CD8-positive, alpha-beta memory T cell (primary cell): ENCODE measurements at regions not wholly inside any gene's neighbourhood (a gene's known extent, or its start where the extent isn't known, plus 50 kb on each side); places are given as distances from the start of the nearest gene placed in this dataset.

Experiments used
- CTCF ChIA-PET: fragments of 350-600 bp; sonication (Branson Sonifier 250); formaldehyde crosslinking; loops from one replicate; lab custom pipeline; 2021; ENCODE audit warnings: antibody characterized with exemption; lab: Charles Lee
- POLR2A ChIA-PET: fragments of 350-600 bp; sonication (Branson Sonifier 250); formaldehyde crosslinking; loops from one replicate; lab custom pipeline; 2021; ENCODE audit warnings: antibody characterized with exemption; lab: Charles Lee
- DNase-seq, 5 donors: peaks; one replicate each; pipeline versions ENCODE4 v3.0.0 to v3.0.0-alpha.2; 2020 to 2022; ENCODE audit warnings: mixed read lengths in 1 of 5
- H3K27ac ChIP-seq: one replicate; pipeline ENCODE4 v1.7.0; 2013; ENCODE audit warnings: low read depth, mild to moderate bottlenecking, low read length, moderate library complexity
- H3K27me3 ChIP-seq: 2 replicates; pipeline ENCODE4 v1.7.0; 2013; ENCODE audit warnings: low read length, mild to moderate bottlenecking; ENCODE audit not compliant: insufficient read depth, poor library complexity, severe bottlenecking
- H3K36me3 ChIP-seq: 2 replicates; pipeline ENCODE4 v1.7.0; 2013; ENCODE audit warnings: mild to moderate bottlenecking, low read length, moderate library complexity; ENCODE audit not compliant: insufficient read depth
- H3K4me1 ChIP-seq: 2 replicates; pipeline ENCODE4 v1.7.0; 2013; ENCODE audit warnings: mild to moderate bottlenecking, low read length, moderate library complexity; ENCODE audit not compliant: insufficient read depth
- H3K4me3 ChIP-seq: 2 replicates; pipeline ENCODE4 v1.7.0; 2013; ENCODE audit warnings: mild to moderate bottlenecking, low read length
- H3K9me3 ChIP-seq: 2 replicates; pipeline ENCODE4 v1.7.0; 2013; ENCODE audit warnings: mild to moderate bottlenecking, low read length
- H3K27ac Mint-ChIP-seq, 8 donors: one replicate each; pipeline ENCODE4 v1.8.0; 2020 to 2021; ENCODE audit warnings: mixed read lengths in 8 of 8, mild to moderate bottlenecking in 6 of 8, inconsistent platforms in 3 of 8, moderate library complexity in 3 of 8
- H3K27me3 Mint-ChIP-seq, 2 donors: one replicate each; pipeline ENCODE4 v1.8.0; 2020 to 2021; ENCODE audit warnings: mixed read lengths in 2 of 2, mild to moderate bottlenecking in 1 of 2, moderate library complexity in 1 of 2
- H3K36me3 Mint-ChIP-seq, 3 donors: one replicate each; pipeline ENCODE4 v1.8.0; 2020 to 2021; ENCODE audit warnings: mixed read lengths in 3 of 3, inconsistent platforms in 1 of 3, mild to moderate bottlenecking in 1 of 3
- H3K4me1 Mint-ChIP-seq, 3 donors: one replicate each; pipeline ENCODE4 v1.8.0; 2020 to 2021; ENCODE audit warnings: mixed read lengths in 3 of 3, inconsistent platforms in 1 of 3, mild to moderate bottlenecking in 1 of 3
- H3K4me3 Mint-ChIP-seq, 7 donors: one replicate each; pipeline ENCODE4 v1.8.0; 2020 to 2021; ENCODE audit warnings: mixed read lengths in 7 of 7, mild to moderate bottlenecking in 6 of 7, moderate library complexity in 4 of 7, inconsistent platforms in 2 of 7
- H3K9me3 Mint-ChIP-seq, 5 donors: one replicate each; pipeline ENCODE4 v1.8.0; 2020 to 2022; ENCODE audit warnings: mixed read lengths in 5 of 5, mild to moderate bottlenecking in 3 of 5, moderate library complexity in 2 of 5, inconsistent platforms in 1 of 5

GRCh38 chr11:112497826-112498225, 237.2 kb upstream of the PLET1 start:
- H3K4me1 ChIP-seq = no peaks in the 10 kb centered on the region
- DNase-seq = no peak
- no peaks in the 10 kb centered on the region for H3K4me1 Mint-ChIP-seq
- no peaks in the 10 kb centered on the region for H3K27me3 ChIP-seq
- H3K36me3 ChIP-seq = no peaks in the 10 kb centered on the region
- no peak overlapping the region for H3K4me3 ChIP-seq
- H3K9me3 ChIP-seq = no peaks in the 10 kb centered on the region
- H3K27ac Mint-ChIP-seq = no peak overlapping the region
- no peak overlapping the region for H3K27ac ChIP-seq
- POLR2A ChIA-PET = no interaction called here
- H3K9me3 Mint-ChIP-seq = no peaks in the 10 kb centered on the region
- H3K27me3 Mint-ChIP-seq = peaks cover 0 to under 1% of the 10 kb centered on the region in 2 donors
- peaks cover 0 to 3% (median 0%) of the 10 kb centered on the region in 3 donors for H3K36me3 Mint-ChIP-seq
- CTCF ChIA-PET = no interaction called here
- H3K4me3 Mint-ChIP-seq = no peak overlapping the region

- no peak for DNase-seq
- H3K4me1 ChIP-seq = no peaks in the 10 kb centered on the region
- Mint-ChIP-seq H3K4me1 (no peaks in the 10 kb centered on the region), H3K9me3 (no peaks in the 10 kb centered on the region), H3K4me3 (no peak overlapping the region), H3K27me3 (peaks cover 0 to under 1% of the 10 kb centered on the region in 2 donors), H3K27ac (no peak overlapping the region), H3K36me3 (peaks cover 0 to 3% (median 0%) of the 10 kb centered on the region in 3 donors)
- no peaks in the 10 kb centered on the region for H3K36me3 ChIP-seq
- ChIA-PET CTCF (no interaction called here), POLR2A (no interaction called here)
- no peak overlapping the region for H3K27ac ChIP-seq
- no peaks in the 10 kb centered on the region for H3K27me3 ChIP-seq
- H3K4me3 ChIP-seq = no peak overlapping the region
- H3K9me3 ChIP-seq = no peaks in the 10 kb centered on the region
Observed at GRCh38 chr11:112498701-112499100, 238.0 kb upstream of the PLET1 start.

- no peaks in the 10 kb centered on the region for H3K4me1 ChIP-seq
- no peak overlapping the region for H3K27ac ChIP-seq
- H3K36me3 Mint-ChIP-seq = peaks cover 0 to 3% (median 0%) of the 10 kb centered on the region in 3 donors
- H3K27me3 ChIP-seq = no peaks in the 10 kb centered on the region
- H3K27me3 Mint-ChIP-seq = peaks cover 0 to 3% of the 10 kb centered on the region in 2 donors
- H3K27ac Mint-ChIP-seq = no peak overlapping the region
- POLR2A ChIA-PET = no interaction called here
- no peak overlapping the region for H3K4me3 Mint-ChIP-seq
- no peaks in the 10 kb centered on the region for H3K9me3 ChIP-seq
- no peaks in the 10 kb centered on the region for H3K9me3 Mint-ChIP-seq
- CTCF ChIA-PET = no interaction called here
- H3K4me1 Mint-ChIP-seq = no peaks in the 10 kb centered on the region
- H3K4me3 ChIP-seq = no peak overlapping the region
- H3K36me3 ChIP-seq = no peaks in the 10 kb centered on the region
- no peak for DNase-seq
Observed at GRCh38 chr11:112499153-112499880, 238.7 kb upstream of the PLET1 start.

- CTCF ChIA-PET = no interaction called here
- Histone ChIP-seq H3K9me3 (no peaks in the 10 kb centered on the region), H3K36me3 (no peaks in the 10 kb centered on the region), H3K27me3 (no peaks in the 10 kb centered on the region), H3K4me3 (no peak overlapping the region), H3K4me1 (no peaks in the 10 kb centered on the region), H3K27ac (no peak overlapping the region)
- POLR2A ChIA-PET = no interaction called here
- H3K9me3 Mint-ChIP-seq = no peaks in the 10 kb centered on the region
- peaks cover 0 to 3% of the 10 kb centered on the region in 2 donors for H3K27me3 Mint-ChIP-seq
- no peaks in the 10 kb centered on the region for H3K4me1 Mint-ChIP-seq
- no peak overlapping the region for H3K4me3 Mint-ChIP-seq
- H3K36me3 Mint-ChIP-seq = peaks cover 0 to 3% (median 0%) of the 10 kb centered on the region in 3 donors
- DNase-seq = no peak
- no peak overlapping the region for H3K27ac Mint-ChIP-seq
Observed at GRCh38 chr11:112499881-112500204, 239.2 kb upstream of the PLET1 start.

- H3K36me3 ChIP-seq = no peaks in the 10 kb centered on the region
- peaks cover 0 to 3% (median 0%) of the 10 kb centered on the region in 3 donors for H3K36me3 Mint-ChIP-seq
- no peaks in the 10 kb centered on the region for H3K4me1 Mint-ChIP-seq
- H3K27ac Mint-ChIP-seq = no peak overlapping the region
- H3K4me3 ChIP-seq = no peak overlapping the region
- H3K9me3 ChIP-seq = no peaks in the 10 kb centered on the region
- ChIA-PET CTCF (no interaction called here), POLR2A (no interaction called here)
- peaks cover 2 to 27% of the 10 kb centered on the region in 2 donors for H3K27me3 Mint-ChIP-seq
- H3K4me3 Mint-ChIP-seq = no peak overlapping the region
- no peaks in the 10 kb centered on the region for H3K9me3 Mint-ChIP-seq
- DNase-seq = no peak
- no peaks in the 10 kb centered on the region for H3K4me1 ChIP-seq
- no peak overlapping the region for H3K27ac ChIP-seq
- no peaks in the 10 kb centered on the region for H3K27me3 ChIP-seq
Observed at GRCh38 chr11:112503410-112503809, 242.8 kb upstream of the PLET1 start.

- H3K9me3 Mint-ChIP-seq = no peaks in the 10 kb centered on the region
- H3K4me3 ChIP-seq = no peak overlapping the region
- no peaks in the 10 kb centered on the region for H3K27me3 ChIP-seq
- ChIA-PET CTCF (no interaction called here), POLR2A (no interaction called here)
- H3K9me3 ChIP-seq = no peaks in the 10 kb centered on the region
- H3K27me3 Mint-ChIP-seq = peaks cover 2 to 33% of the 10 kb centered on the region in 2 donors
- H3K4me1 Mint-ChIP-seq = no peaks in the 10 kb centered on the region
- no peak for DNase-seq
- H3K4me1 ChIP-seq = no peaks in the 10 kb centered on the region
- no peak overlapping the region for H3K27ac Mint-ChIP-seq
- no peak overlapping the region for H3K27ac ChIP-seq
- no peak overlapping the region for H3K4me3 Mint-ChIP-seq
- peaks cover 0 to 3% (median 0%) of the 10 kb centered on the region in 3 donors for H3K36me3 Mint-ChIP-seq
- H3K36me3 ChIP-seq = no peaks in the 10 kb centered on the region
Observed at GRCh38 chr11:112504056-112504455, 243.4 kb upstream of the PLET1 start.

- Histone ChIP-seq H3K27me3 (no peaks in the 10 kb centered on the region), H3K9me3 (no peaks in the 10 kb centered on the region), H3K4me3 (no peak overlapping the region), H3K36me3 (no peaks in the 10 kb centered on the region), H3K4me1 (no peaks in the 10 kb centered on the region), H3K27ac (no peak overlapping the region)
- ChIA-PET POLR2A (no interaction called here), CTCF (no interaction called here)
- Mint-ChIP-seq H3K27ac (no peak overlapping the region), H3K4me3 (no peak overlapping the region), H3K36me3 (peaks cover 0 to under 1% (median 0%) of the 10 kb centered on the region in 3 donors), H3K9me3 (no peaks in the 10 kb centered on the region), H3K4me1 (no peaks in the 10 kb centered on the region), H3K27me3 (peaks cover 5 to 43% of the 10 kb centered on the region in 2 donors)
- DNase-seq = no peak
Observed at GRCh38 chr11:112506852-112507251, 246.2 kb upstream of the PLET1 start.

GRCh38 chr11:112507281-112507680, 246.6 kb upstream of the PLET1 start:
- no peaks in the 10 kb centered on the region for H3K9me3 ChIP-seq
- no peaks in the 10 kb centered on the region for H3K36me3 ChIP-seq
- CTCF ChIA-PET = no interaction called here
- Mint-ChIP-seq H3K27me3 (peaks cover 5 to 43% of the 10 kb centered on the region in 2 donors), H3K27ac (no peak overlapping the region), H3K9me3 (no peaks in the 10 kb centered on the region), H3K4me1 (no peaks in the 10 kb centered on the region), H3K4me3 (no peak overlapping the region), H3K36me3 (no peaks in the 10 kb centered on the region)
- H3K4me1 ChIP-seq = no peaks in the 10 kb centered on the region
- no peak overlapping the region for H3K4me3 ChIP-seq
- DNase-seq = no peak
- POLR2A ChIA-PET = no interaction called here
- no peaks in the 10 kb centered on the region for H3K27me3 ChIP-seq
- no peak overlapping the region for H3K27ac ChIP-seq
